ENCODE measurements at regions not wholly inside any gene's neighbourhood (a gene's known extent, or its start where the extent isn't known, plus 50 kb on each side); places are given as distances from the start of the nearest gene placed in this dataset.

- no peak overlapping the region for H3K4me2 ChIP-seq (ENCODE audit: insufficient read depth, low read length)
- no peaks in the 10 kb centered on the region for H3K36me3 ChIP-seq (ENCODE audit: insufficient read depth, low read length)
- TF ChIP-seq CTCF (IDR thresholded peaks at IDR 0.05; ENCODE audit: extremely low read depth, low read depth, low read length): no peak
- no peak overlapping the region for H3K4me3 ChIP-seq (ENCODE audit: insufficient read depth, low read length)
- H3K9me3 ChIP-seq (ENCODE audit: low read depth, low read length): no peaks in the 10 kb centered on the region
- H3K27me3 ChIP-seq (ENCODE audit: insufficient read depth, low read length): no peaks in the 10 kb centered on the region
- no peak for DNase-seq (ENCODE audit: insufficient read length, low spot score, missing footprints)
- H4K20me1 ChIP-seq (ENCODE audit: insufficient read depth, low read length): no peaks in the 10 kb centered on the region
- H2AFZ ChIP-seq (ENCODE audit: low read length): peak overlapping the region; percentile 16
- H3K27ac ChIP-seq (ENCODE audit: low read depth, low read length): no peak overlapping the region
- H3K79me2 ChIP-seq (ENCODE audit: insufficient read depth, low read length): no peaks in the 10 kb centered on the region
- H3K4me1 ChIP-seq (ENCODE audit: insufficient read depth, low read length): no peaks in the 10 kb centered on the region
Measured at GRCh38 chr4:14868426-14869395, 133.6 kb upstream of the CPEB2 start.

- Histone ChIP-seq H3K79me2 (ENCODE audit: insufficient read depth, low read length) (no peaks in the 10 kb centered on the region), H4K20me1 (ENCODE audit: insufficient read depth, low read length) (no peaks in the 10 kb centered on the region), H3K4me3 (ENCODE audit: insufficient read depth, low read length) (no peak overlapping the region), H2AFZ (ENCODE audit: low read length) (peak overlapping the region; percentile 6), H3K4me1 (ENCODE audit: insufficient read depth, low read length) (no peaks in the 10 kb centered on the region), H3K36me3 (ENCODE audit: insufficient read depth, low read length) (no peaks in the 10 kb centered on the region), H3K9me3 (ENCODE audit: low read depth, low read length) (no peaks in the 10 kb centered on the region), H3K27me3 (ENCODE audit: insufficient read depth, low read length) (no peaks in the 10 kb centered on the region), H3K4me2 (ENCODE audit: insufficient read depth, low read length) (no peak overlapping the region), H3K27ac (ENCODE audit: low read depth, low read length) (no peak overlapping the region)
- DNase-seq (ENCODE audit: insufficient read length, low spot score, missing footprints): no peak
- TF ChIP-seq CTCF (IDR thresholded peaks at IDR 0.05; ENCODE audit: extremely low read depth, low read depth, low read length): peak; percentile 40
Measured at GRCh38 chr4:14871676-14872430, 130.4 kb upstream of the CPEB2 start.

- no peak for TF ChIP-seq CTCF (IDR thresholded peaks at IDR 0.05; ENCODE audit: extremely low read depth, low read depth, low read length)
- Histone ChIP-seq H3K27me3 (ENCODE audit: insufficient read depth, low read length) (no peaks in the 10 kb centered on the region), H2AFZ (ENCODE audit: low read length) (no peak overlapping the region), H3K9me3 (ENCODE audit: low read depth, low read length) (no peaks in the 10 kb centered on the region), H3K79me2 (ENCODE audit: insufficient read depth, low read length) (no peaks in the 10 kb centered on the region), H3K4me1 (ENCODE audit: insufficient read depth, low read length) (peaks cover 11% of the 10 kb centered on the region), H3K36me3 (ENCODE audit: insufficient read depth, low read length) (no peaks in the 10 kb centered on the region), H3K4me2 (ENCODE audit: insufficient read depth, low read length) (no peak overlapping the region), H3K27ac (ENCODE audit: low read depth, low read length) (no peak overlapping the region), H3K4me3 (ENCODE audit: insufficient read depth, low read length) (no peak overlapping the region), H4K20me1 (ENCODE audit: insufficient read depth, low read length) (no peaks in the 10 kb centered on the region)
- DNase-seq (ENCODE audit: insufficient read length, low spot score, missing footprints): no peak
Measured at GRCh38 chr4:14874990-14875389, 127.3 kb upstream of the CPEB2 start.
